GM18951 (cell line): ENCODE measurements at regions not wholly inside any gene's neighbourhood (a gene's known extent, or its start where the extent isn't known, plus 50 kb on each side); places are given as distances from the start of the nearest gene placed in this dataset.

Source experiments
- POLR2A ChIP-seq: IDR thresholded peaks from 4 replicates; pipeline ENCODE4 v1.6.1; 2011; ENCODE audit warnings: mild to moderate bottlenecking; ENCODE audit not compliant: insufficient read length, insufficient read depth; ENCODE audit errors: extremely low read depth
- in situ Hi-C: fragments of 300-500 bp; cut with MboI; formaldehyde crosslinking; loops from one replicate; pipeline ENCODE4 v1.12.0; 2022; ENCODE audit warnings: low sequenced_read_pairs, mixed read lengths, inconsistent platforms; ENCODE audit not compliant: unreplicated experiment

DNA sequence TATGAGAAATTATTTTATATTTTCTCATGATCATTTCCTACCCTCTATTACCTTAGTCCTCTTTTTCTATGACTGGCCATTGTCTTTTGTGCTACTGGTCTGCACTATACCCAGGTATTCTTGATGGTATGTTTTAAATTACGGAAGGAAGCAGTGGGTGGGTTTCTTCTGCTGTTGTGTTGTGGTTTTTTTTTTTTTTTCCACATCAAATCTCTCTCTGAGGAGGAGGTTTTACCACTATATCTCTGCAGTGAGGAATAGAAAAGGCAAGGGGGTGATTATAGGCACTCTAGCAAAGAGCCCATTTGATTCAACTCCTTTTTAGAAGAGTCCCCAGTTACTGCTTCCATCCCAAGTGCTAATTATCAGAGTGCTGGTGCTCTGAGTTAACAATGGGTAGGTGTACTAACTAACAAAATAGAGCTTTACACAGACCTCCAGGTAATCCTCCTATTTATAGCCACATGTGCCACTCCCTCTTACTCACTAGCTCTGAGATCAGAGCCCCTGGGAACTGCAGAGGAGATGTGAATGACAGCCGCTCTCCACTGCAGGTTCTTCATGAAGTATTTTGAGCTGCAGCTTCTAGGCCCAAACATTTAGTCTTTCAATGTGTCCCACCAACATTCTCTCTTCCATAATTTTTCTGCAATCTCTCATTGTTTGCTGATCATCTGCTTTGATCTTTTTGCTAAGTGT, 301.6 kb upstream of the GULP1 start:
- no peak for TF ChIP-seq POLR2A
- in situ Hi-C loops, result no loop called here

GRCh38 chr2:187991389-187991788, 300.3 kb upstream of the GULP1 start:
- in situ Hi-C loops, result no loop called here

DNA sequence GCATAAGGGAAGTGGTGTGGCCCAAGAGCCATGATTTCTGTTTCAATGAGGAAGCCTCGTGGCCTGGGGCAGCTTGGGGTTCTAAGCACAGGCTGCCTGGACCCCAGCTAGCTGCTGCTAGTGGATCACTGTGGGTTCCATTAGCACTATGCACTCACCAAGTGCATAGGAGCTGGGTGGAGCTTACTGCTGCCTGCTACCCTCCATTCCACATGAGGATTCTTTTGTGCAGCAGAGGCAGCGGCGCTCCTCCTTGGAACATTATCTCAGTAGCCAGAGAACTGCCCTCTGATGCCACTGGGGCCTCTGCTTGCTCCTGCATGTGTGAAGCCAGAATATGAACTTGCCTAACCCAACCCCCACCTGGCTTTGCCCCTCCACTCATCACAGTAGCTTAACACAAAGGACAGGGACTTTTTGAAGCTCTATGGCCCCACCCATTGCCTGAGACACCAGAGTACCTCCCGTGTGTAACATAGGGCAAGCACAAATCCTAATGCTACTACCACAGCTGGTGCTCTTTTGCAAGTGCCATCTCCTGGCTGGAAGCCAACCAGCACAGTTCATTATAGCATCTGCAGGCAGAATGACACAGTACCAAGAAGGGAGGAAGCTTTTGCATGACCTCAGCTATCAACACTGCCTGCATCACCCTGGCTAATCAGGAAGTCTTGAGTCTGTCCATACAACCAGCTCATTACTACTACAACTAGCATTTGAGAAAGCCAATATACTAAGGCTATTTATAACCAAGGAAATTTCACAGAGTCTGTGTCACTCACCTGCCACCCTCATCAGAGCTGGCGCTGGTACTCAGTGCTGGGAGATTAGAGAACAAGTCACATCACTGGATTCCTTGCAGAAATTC, 297.0 kb upstream of the GULP1 start:
- TF ChIP-seq POLR2A, result no peak
- in situ Hi-C loops, result no loop called here

More at GRCh38 chr2:187991389-187991788, 300.3 kb upstream of the GULP1 start:
- TF ChIP-seq POLR2A, result no peak

- in situ Hi-C loops, result no loop called here
- TF ChIP-seq POLR2A, result no peak
These were observed 296.1 kb upstream of the GULP1 start for GRCh38 chr2:187995556-187995955.

DNA sequence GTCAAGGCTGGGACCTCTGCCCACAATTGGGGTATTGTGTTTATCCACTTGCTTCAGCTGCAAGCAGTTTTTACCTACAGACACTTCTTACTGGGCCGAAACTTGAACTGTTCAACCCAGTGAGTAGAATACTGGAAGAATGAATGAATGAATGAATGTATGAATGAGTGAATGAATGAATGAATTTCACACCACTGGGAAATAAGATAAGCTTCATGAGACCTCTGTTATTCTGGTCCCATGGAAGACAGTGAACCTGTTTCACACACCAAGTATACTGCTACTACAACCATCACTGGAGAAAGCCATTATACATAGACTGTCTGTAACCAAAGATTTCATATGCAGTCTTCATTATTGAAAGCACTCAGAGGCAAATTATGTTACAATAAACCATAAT, 295.0 kb upstream of the GULP1 start:
- TF ChIP-seq POLR2A, result no peak
- in situ Hi-C loops, result no loop called here

GRCh38 chr2:188000189-188000588, 291.5 kb upstream of the GULP1 start:
- in situ Hi-C loops, result no loop called here
- TF ChIP-seq POLR2A, result no peak

GRCh38 chr2:188003800-188004199, 287.9 kb upstream of the GULP1 start:
- in situ Hi-C loops, result no loop called here

GRCh38 chr2:188013767-188014166, 277.9 kb upstream of the GULP1 start:
- no peak for TF ChIP-seq POLR2A
- in situ Hi-C loops, result no loop called here

More at GRCh38 chr2:188003800-188004199, 287.9 kb upstream of the GULP1 start:
- TF ChIP-seq POLR2A, result no peak

DNA sequence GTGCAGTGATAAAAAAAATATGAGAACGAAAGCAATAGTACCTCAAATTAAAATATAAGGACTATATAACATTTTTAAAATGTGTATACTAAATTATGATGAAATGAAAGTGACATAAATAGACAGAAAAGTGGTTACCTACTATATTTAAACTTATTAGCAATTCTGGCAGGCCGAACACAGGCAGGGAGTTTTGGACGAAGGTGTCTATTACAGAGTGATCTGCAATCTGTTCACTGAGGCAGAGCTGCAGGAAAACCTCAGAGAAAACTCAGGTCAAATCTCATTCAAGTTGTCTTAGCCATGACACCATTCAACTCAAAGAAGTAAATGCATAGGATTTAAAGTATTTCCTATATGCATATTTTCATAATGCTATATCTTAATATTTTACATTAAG, 274.8 kb upstream of the GULP1 start:
- in situ Hi-C loops, result no loop called here

GRCh38 chr2:188022389-188022788, 269.3 kb upstream of the GULP1 start:
- in situ Hi-C loops, result no loop called here
- no peak for TF ChIP-seq POLR2A

More for the DNA sequence above, 274.8 kb upstream of the GULP1 start:
- no peak for TF ChIP-seq POLR2A

DNA sequence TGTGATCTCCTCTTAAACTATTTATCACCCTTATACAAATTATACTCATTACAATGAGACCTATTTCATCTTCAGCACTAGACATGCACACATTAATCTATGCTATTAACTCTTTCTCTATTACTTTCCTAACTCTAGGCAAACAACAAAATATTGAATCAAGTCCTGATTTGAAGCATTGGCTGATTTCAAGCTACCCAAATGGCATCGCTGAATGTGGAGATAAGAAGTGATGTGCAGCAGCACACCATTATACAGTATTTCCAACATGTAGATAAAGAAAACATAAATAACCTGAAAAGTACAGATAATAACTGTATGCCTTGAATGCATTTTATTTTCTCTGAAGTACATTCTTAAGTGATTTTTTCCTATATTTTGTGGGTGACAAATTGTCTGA, 268.6 kb upstream of the GULP1 start:
- no peak for TF ChIP-seq POLR2A
- in situ Hi-C loops, result no loop called here

DNA sequence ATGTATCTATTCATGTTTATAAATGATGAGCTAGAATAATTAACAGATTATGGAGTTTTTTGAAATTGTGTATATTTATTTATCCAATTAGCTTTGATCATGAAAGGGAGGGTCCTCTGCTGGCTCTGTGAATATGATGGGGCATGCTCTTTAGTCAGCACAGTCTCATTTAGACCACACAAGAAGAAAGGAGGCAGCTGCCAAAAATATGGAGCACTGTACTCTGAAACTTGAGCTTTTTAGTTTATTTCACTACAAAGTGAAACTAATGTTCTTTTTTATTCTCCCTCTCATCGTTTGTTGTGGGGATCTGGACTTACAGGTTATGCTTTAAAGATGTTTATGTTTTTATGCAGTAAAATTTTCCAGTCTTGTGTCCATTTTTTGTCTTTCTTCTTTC, 266.9 kb upstream of the GULP1 start:
- in situ Hi-C loops, result no loop called here
- TF ChIP-seq POLR2A, result no peak

GRCh38 chr2:188028739-188029138, 262.9 kb upstream of the GULP1 start:
- no peak for TF ChIP-seq POLR2A
- in situ Hi-C loops, result no loop called here

DNA sequence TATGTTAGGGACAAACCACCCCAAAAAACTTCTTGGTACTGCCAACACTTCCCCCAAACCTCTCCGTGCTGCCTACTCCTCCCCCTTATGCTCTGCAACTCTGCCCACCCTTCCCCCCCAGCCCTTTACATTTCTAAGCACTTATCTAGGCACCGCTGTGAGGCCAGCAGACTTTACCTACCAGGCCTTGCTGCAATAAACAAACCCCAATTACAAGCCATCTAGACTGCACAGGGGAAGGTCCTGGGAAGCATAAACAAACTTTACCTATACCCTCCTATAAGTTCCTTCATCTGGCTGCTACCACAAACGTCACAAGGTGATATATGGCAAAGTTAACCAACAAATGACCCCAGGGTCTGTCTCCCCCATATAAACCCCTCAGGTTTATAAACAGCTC, 259.4 kb upstream of the GULP1 start:
- in situ Hi-C loops, result no loop called here
- TF ChIP-seq POLR2A, result no peak
